PC-9 (cell line): ENCODE measurements at regions not wholly inside any gene's neighbourhood (a gene's known extent, or its start where the extent isn't known, plus 50 kb on each side); places are given as distances from the start of the nearest gene placed in this dataset.

ENCODE experiments used
- BruUV-seq: library from RNA; stranded (reverse); fragments of 400-500 nt; replicated peaks from 2 replicates; lab custom pipeline; 2021; lab: Mats Ljungman, UMichigan
- CTCF ChIA-PET: fragments of 300-600 bp; sonication (Branson Sonifier 250); formaldehyde crosslinking; loops from one replicate; lab custom pipeline; 2022; ENCODE audit warnings: antibody characterized with exemption; lab: Charles Lee
- POLR2A ChIA-PET: fragments of 300-600 bp; sonication (Branson Sonifier 250); formaldehyde crosslinking; loops from one replicate; lab custom pipeline; 2022; ENCODE audit warnings: antibody characterized with exemption; ENCODE audit not compliant: unreplicated experiment; lab: Charles Lee
- DNase-seq, 2 experiments: peaks; one replicate each; pipeline versions ENCODE4 v3.0.0 to v3.0.0-alpha.2; 2015 to 2022; ENCODE audit warnings: mixed read lengths in 1 of 2
- H2AFZ ChIP-seq: fragments of 200-600 bp; sonication (generic); 2 replicates; pipeline ENCODE4 v1.8.1; 2017; ENCODE audit warnings: antibody characterized with exemption
- H3F3A ChIP-seq: fragments of 200-600 bp; sonication (generic); 2 replicates; pipeline ENCODE4 v1.8.1; 2017; ENCODE audit warnings: antibody characterized with exemption, mild to moderate bottlenecking, low read depth; ENCODE audit not compliant: insufficient read depth
- H3K27ac ChIP-seq: fragments of 200-600 bp; sonication (generic); 2 replicates; pipeline ENCODE4 v1.6.1; 2016; ENCODE audit warnings: mixed run types
- H3K27me3 ChIP-seq: fragments of 200-600 bp; sonication (generic); 2 replicates; pipeline ENCODE4 v1.6.1; 2016; ENCODE audit warnings: low read depth, mixed run types; ENCODE audit not compliant: insufficient read depth
- H3K36me3 ChIP-seq: fragments of 200-600 bp; sonication (generic); 2 replicates; pipeline ENCODE4 v1.6.1; 2016; ENCODE audit warnings: low read depth, mixed run types
- H3K4me1 ChIP-seq: fragments of 200-600 bp; sonication (generic); replicated peaks from 2 replicates; pipeline ENCODE4 v1.6.1; 2016; ENCODE audit warnings: mixed run types; ENCODE audit not compliant: insufficient read depth
- H3K4me2 ChIP-seq: fragments of 200-600 bp; sonication (generic); 2 replicates; pipeline ENCODE4 v1.6.1; 2017; ENCODE audit warnings: mixed run types
- H3K4me3 ChIP-seq: fragments of 200-600 bp; sonication (generic); 2 replicates; pipeline ENCODE4 v1.6.1; 2016; ENCODE audit warnings: mixed run types
- H3K79me2 ChIP-seq: fragments of 200-600 bp; sonication (generic); 2 replicates; pipeline ENCODE4 v1.6.1; 2017; ENCODE audit warnings: low read depth, mixed run types
- H3K9me2 ChIP-seq: fragments of 200-600 bp; sonication (generic); 2 replicates; pipeline ENCODE4 v1.8.1; 2017; ENCODE audit warnings: mild to moderate bottlenecking; ENCODE audit not compliant: insufficient read depth
- H3K9me3 ChIP-seq: fragments of 200-600 bp; sonication (generic); 2 replicates; pipeline ENCODE4 v1.8.1; 2016; ENCODE audit warnings: low read depth; ENCODE audit not compliant: insufficient read depth
- H4K20me1 ChIP-seq: fragments of 200-600 bp; sonication (generic); 2 replicates; pipeline ENCODE4 v1.8.1; 2017; ENCODE audit not compliant: insufficient read depth
- EZH2 ChIP-seq: fragments of 200-600 bp; sonication (generic); IDR thresholded peaks from 2 replicates; pipeline ENCODE4 v1.8.0; 2017; ENCODE audit warnings: antibody characterized with exemption, low read depth
- intact Hi-C: fragments of 100-400 bp; cut with micrococcal nuclease; formaldehyde crosslinking; loops from one replicate; pipeline ENCODE4 v1.10.0; 2022; ENCODE audit not compliant: unreplicated experiment
- TF ChIP-seq, protein P1 (sequence below): fragments of 200-600 bp; sonication (generic); conservative IDR thresholded peaks from 2 replicates; pipeline ENCODE4 v1.6.1; 2017; ENCODE audit warnings: mixed run types, antibody characterized with exemption, mild to moderate bottlenecking, moderate library complexity

DNA sequence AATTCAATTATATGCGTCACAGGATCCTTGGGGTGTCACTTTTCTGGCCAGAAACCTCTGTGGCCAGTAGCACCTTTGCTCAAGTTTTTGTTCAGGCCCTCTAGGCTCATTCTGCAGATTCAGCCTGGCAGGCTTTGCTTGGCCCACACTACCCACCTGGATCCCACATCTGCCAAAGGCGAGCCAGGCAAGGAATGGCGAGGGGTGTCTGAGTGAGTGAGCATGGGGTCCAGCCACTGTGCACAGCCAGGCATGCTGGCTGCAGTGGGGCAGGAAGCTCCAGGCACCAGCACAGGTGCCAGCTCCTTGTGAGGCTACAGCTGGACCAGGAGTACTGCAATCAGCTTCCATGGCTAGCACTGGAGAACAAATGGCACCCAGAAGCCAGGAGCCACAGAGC, 914.9 kb downstream of the FSTL5 start:
- no peak overlapping the region for H3K4me2 ChIP-seq
- ChIA-PET CTCF (no interaction called here), POLR2A (no interaction called here)
- no peak overlapping the region for H3K4me3 ChIP-seq
- no peaks in the 10 kb centered on the region for H3K79me2 ChIP-seq
- H4K20me1 ChIP-seq = no peaks in the 10 kb centered on the region
- H3K36me3 ChIP-seq = no peaks in the 10 kb centered on the region
- H3K9me3 ChIP-seq = no peaks in the 10 kb centered on the region
- DNase-seq = no peak
- TF ChIP-seq, protein P1, sequence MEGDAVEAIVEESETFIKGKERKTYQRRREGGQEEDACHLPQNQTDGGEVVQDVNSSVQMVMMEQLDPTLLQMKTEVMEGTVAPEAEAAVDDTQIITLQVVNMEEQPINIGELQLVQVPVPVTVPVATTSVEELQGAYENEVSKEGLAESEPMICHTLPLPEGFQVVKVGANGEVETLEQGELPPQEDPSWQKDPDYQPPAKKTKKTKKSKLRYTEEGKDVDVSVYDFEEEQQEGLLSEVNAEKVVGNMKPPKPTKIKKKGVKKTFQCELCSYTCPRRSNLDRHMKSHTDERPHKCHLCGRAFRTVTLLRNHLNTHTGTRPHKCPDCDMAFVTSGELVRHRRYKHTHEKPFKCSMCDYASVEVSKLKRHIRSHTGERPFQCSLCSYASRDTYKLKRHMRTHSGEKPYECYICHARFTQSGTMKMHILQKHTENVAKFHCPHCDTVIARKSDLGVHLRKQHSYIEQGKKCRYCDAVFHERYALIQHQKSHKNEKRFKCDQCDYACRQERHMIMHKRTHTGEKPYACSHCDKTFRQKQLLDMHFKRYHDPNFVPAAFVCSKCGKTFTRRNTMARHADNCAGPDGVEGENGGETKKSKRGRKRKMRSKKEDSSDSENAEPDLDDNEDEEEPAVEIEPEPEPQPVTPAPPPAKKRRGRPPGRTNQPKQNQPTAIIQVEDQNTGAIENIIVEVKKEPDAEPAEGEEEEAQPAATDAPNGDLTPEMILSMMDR = no peak
- no peak for TF ChIP-seq EZH2
- no TSS peak for BruUV-seq
- H3K4me1 ChIP-seq = no peaks in the 10 kb centered on the region
- H3K9me2 ChIP-seq = no peaks in the 10 kb centered on the region
- no peaks in the 10 kb centered on the region for H3K27me3 ChIP-seq
- no peak overlapping the region for H2AFZ ChIP-seq
- intact Hi-C loops = no loop called here
- no peak overlapping the region for H3K27ac ChIP-seq
- no peaks in the 10 kb centered on the region for H3F3A ChIP-seq

DNA sequence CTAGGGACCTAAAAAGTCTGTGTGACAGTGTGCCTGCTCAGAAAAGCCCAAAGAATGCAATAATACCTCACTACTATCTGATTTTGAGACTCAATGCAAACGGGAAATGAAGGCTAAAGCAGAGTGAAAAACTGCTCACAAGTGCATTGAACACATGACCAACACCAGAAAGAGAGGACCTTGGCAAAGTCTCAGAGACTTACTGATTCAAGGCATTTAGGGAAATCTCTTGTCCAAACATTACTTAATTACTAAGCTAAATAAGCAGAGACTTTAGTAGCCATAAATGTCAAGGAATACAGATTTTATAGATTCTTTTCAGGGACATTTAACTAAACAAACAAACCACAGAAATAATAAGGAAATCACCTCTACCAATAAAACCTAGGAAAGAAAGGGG, 916.0 kb downstream of the FSTL5 start:
- Histone ChIP-seq H3F3A (no peaks in the 10 kb centered on the region), H3K4me1 (no peaks in the 10 kb centered on the region), H3K4me2 (no peak overlapping the region), H3K9me3 (no peaks in the 10 kb centered on the region), H4K20me1 (no peaks in the 10 kb centered on the region), H3K9me2 (no peaks in the 10 kb centered on the region), H3K36me3 (no peaks in the 10 kb centered on the region), H3K27me3 (no peaks in the 10 kb centered on the region), H3K27ac (no peak overlapping the region), H3K4me3 (no peak overlapping the region), H3K79me2 (no peaks in the 10 kb centered on the region), H2AFZ (no peak overlapping the region)
- POLR2A ChIA-PET = no interaction called here
- DNase-seq = no peak
- no TSS peak for BruUV-seq
- intact Hi-C loops = no loop called here
- CTCF ChIA-PET = no interaction called here
- TF ChIP-seq, protein P1 = no peak
- no peak for TF ChIP-seq EZH2

DNA sequence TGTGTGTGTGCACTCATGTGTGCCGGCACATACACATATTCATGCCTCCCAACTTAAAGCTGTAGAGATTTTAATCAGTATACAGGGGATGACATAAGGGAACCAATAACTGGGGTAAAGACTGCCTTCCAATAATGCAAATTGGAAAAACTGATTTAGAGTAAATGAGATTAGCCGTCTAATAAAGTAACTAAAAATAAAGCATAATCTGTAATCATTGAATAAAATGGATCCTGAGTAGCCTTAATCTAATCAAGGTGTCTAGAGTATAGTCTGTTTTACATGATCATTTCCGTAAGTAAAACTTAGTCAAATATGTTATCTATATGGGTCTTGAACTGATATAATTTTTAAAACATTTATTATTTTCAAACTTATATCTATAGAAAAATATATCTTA, 925.8 kb downstream of the FSTL5 start:
- intact Hi-C loops = no loop called here
- no peak overlapping the region for H3K4me3 ChIP-seq
- no peak overlapping the region for H3K4me2 ChIP-seq
- ChIA-PET POLR2A (no interaction called here), CTCF (no interaction called here)
- DNase-seq = no peak
- H3K79me2 ChIP-seq = no peaks in the 10 kb centered on the region
- H3F3A ChIP-seq = no peaks in the 10 kb centered on the region
- H3K36me3 ChIP-seq = no peaks in the 10 kb centered on the region
- no peaks in the 10 kb centered on the region for H3K9me3 ChIP-seq
- H4K20me1 ChIP-seq = no peaks in the 10 kb centered on the region
- TF ChIP-seq, protein P1 = no peak
- TF ChIP-seq EZH2 = no peak
- no peaks in the 10 kb centered on the region for H3K9me2 ChIP-seq
- H3K27me3 ChIP-seq = no peaks in the 10 kb centered on the region
- H3K27ac ChIP-seq = no peak overlapping the region
- H3K4me1 ChIP-seq = no peaks in the 10 kb centered on the region
- no TSS peak for BruUV-seq
- H2AFZ ChIP-seq = no peak overlapping the region
